ENCODE measurements at regions not wholly inside any gene's neighbourhood (a gene's known extent, or its start where the extent isn't known, plus 50 kb on each side); places are given as distances from the start of the nearest gene placed in this dataset.

- DNase-seq (ENCODE audit: extremely low read depth, low read depth), result no peak
Measured at GRCh38 chr9:96044401-96044800, 168.9 kb downstream of the ERCC6L2 start.

- no peak for DNase-seq (ENCODE audit: extremely low read depth, low read depth)
Measured at GRCh38 chr9:96040591-96041461, 165.3 kb downstream of the ERCC6L2 start.

- no peak for DNase-seq (ENCODE audit: extremely low read depth, low read depth)
Measured at GRCh38 chr9:96038914-96039313, 163.4 kb downstream of the ERCC6L2 start.

GRCh38 chr9:96038271-96038670, 162.8 kb downstream of the ERCC6L2 start:
- no peak for DNase-seq (ENCODE audit: extremely low read depth, low read depth)

- DNase-seq (ENCODE audit: extremely low read depth, low read depth), result no peak
Measured at GRCh38 chr9:96034553-96035122, 159.1 kb downstream of the ERCC6L2 start.

GRCh38 chr9:96033896-96034295, 158.4 kb downstream of the ERCC6L2 start:
- DNase-seq (ENCODE audit: extremely low read depth, low read depth), result no peak

- no peak for DNase-seq (ENCODE audit: extremely low read depth, low read depth)
Measured at GRCh38 chr9:96031916-96032534, 156.5 kb downstream of the ERCC6L2 start.

- DNase-seq (ENCODE audit: extremely low read depth, low read depth), result peak; percentile 22
Measured at GRCh38 chr9:96031366-96031824, 155.9 kb downstream of the ERCC6L2 start.

GRCh38 chr9:96029722-96030530, 154.4 kb downstream of the ERCC6L2 start:
- DNase-seq (ENCODE audit: extremely low read depth, low read depth), result no peak

- DNase-seq (ENCODE audit: extremely low read depth, low read depth), result no peak
Measured at GRCh38 chr9:96027251-96028131, 152.0 kb downstream of the ERCC6L2 start.

- no peak for DNase-seq (ENCODE audit: extremely low read depth, low read depth)
Measured at GRCh38 chr9:96026655-96027213, 151.2 kb downstream of the ERCC6L2 start.

- no peak for DNase-seq (ENCODE audit: extremely low read depth, low read depth)
Measured at GRCh38 chr9:96025995-96026602, 150.6 kb downstream of the ERCC6L2 start.

- DNase-seq (ENCODE audit: extremely low read depth, low read depth), result no peak
Measured at GRCh38 chr9:96023486-96023885, 148.0 kb downstream of the ERCC6L2 start.

GRCh38 chr9:96022445-96023051, 147.1 kb downstream of the ERCC6L2 start:
- no peak for DNase-seq (ENCODE audit: extremely low read depth, low read depth)

- no peak for DNase-seq (ENCODE audit: extremely low read depth, low read depth)
Measured at GRCh38 chr9:96021551-96022444, 146.3 kb downstream of the ERCC6L2 start.

- DNase-seq (ENCODE audit: extremely low read depth, low read depth), result no peak
Measured at GRCh38 chr9:96020792-96021550, 145.5 kb downstream of the ERCC6L2 start.

- no peak for DNase-seq (ENCODE audit: extremely low read depth, low read depth)
Measured at GRCh38 chr9:96020300-96020791, 144.9 kb downstream of the ERCC6L2 start.
